ENCODE measurements at regions not wholly inside any gene's neighbourhood (a gene's known extent, or its start where the extent isn't known, plus 50 kb on each side); places are given as distances from the start of the nearest gene placed in this dataset.
"Not testable (repeated sequence)": the region's sequence is repeated elsewhere in the genome, so short reads cannot be mapped to it uniquely, and the experiment has no call there.

DNA sequence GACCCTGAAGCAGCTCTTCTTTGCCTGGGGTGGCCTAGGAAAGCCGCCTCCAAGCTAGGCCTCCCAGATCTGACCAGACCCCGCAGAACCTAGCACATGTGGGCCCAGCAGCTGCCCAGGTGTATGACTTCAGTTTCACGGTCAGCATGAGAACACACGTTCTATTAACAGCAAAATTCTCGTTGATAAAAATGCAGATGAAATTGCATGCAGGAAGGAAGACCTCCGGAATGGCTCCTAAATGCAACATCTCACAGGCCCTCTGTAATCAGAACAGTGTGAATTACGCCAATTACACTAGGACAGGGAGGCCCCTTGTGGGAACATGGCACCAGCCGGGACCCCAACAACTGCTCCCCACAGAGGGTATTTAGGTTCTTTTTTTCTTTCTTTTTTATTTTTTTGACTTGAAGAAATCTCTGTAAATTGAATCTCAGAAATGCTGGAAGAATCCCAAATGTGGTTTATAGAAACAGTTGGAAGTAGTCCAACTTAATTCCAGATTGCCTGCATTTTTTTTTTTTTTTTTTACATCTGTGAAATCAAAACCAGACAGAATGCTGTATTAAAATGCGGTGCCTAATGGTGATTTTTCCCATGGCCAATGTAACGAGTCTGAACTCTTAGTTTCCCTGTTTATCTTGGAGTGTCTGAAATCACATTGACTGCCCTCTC is 185.1 kb downstream of the NPIPB11 start:
- TF ChIP-seq, protein P1, sequence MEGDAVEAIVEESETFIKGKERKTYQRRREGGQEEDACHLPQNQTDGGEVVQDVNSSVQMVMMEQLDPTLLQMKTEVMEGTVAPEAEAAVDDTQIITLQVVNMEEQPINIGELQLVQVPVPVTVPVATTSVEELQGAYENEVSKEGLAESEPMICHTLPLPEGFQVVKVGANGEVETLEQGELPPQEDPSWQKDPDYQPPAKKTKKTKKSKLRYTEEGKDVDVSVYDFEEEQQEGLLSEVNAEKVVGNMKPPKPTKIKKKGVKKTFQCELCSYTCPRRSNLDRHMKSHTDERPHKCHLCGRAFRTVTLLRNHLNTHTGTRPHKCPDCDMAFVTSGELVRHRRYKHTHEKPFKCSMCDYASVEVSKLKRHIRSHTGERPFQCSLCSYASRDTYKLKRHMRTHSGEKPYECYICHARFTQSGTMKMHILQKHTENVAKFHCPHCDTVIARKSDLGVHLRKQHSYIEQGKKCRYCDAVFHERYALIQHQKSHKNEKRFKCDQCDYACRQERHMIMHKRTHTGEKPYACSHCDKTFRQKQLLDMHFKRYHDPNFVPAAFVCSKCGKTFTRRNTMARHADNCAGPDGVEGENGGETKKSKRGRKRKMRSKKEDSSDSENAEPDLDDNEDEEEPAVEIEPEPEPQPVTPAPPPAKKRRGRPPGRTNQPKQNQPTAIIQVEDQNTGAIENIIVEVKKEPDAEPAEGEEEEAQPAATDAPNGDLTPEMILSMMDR (IDR thresholded peaks at IDR 0.05): not testable (repeated sequence)
- TF ChIP-seq POLR2A (IDR thresholded peaks at IDR 0.05): not testable (repeated sequence)

Data from thyroid gland (tissue), 4 donors.